NCI-H460 (cell line): ENCODE measurements at regions not wholly inside any gene's neighbourhood (a gene's known extent, or its start where the extent isn't known, plus 50 kb on each side); places are given as distances from the start of the nearest gene placed in this dataset.

Experiments used
- DNase-seq: peaks from one replicate; pipeline ENCODE4 v3.0.0-alpha.2; 2016; ENCODE audit warnings: low read depth; ENCODE audit errors: extremely low read depth

DNA sequence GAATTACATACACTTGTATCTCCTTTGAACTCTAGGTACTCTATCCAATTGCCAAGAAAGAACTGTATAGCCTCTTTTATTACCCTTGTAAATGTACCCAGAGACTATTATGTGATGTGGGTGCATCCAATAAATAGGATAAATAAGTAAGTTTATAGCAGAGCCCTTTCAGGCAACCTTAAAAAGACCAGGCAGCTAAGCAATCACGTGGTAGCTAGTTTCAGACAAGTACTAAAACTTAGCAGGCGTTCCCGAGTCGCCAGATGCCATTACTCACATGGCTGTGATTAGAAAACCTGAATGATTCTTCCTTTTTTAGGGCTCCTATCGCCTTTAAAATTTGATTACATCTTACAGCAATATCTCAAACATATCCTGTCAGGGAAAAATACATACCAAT is 1303.0 kb downstream of the EFNB2 start:
- no peak for DNase-seq

- no peak for DNase-seq
Observed at GRCh38 chr13:105232006-105232405, 1303.5 kb downstream of the EFNB2 start.

DNA sequence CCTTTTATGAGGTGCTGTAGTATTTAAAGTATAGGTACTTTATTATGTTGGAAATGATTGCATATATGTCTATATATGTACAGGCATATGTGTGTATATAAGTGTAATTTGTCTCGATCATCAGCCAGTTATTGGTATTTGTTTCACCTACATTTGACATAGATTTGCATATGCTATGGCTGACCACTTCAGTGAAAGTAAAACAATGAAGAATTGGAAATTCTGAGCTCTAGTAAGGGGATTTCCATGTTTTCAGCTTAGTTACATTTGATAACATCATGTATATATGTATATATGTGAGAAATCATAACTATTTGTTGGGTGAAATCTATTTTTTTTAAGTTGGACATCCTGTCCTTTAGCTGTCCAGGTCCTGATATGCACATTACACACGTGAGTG is 1303.9 kb downstream of the EFNB2 start:
- DNase-seq = no peak

DNA sequence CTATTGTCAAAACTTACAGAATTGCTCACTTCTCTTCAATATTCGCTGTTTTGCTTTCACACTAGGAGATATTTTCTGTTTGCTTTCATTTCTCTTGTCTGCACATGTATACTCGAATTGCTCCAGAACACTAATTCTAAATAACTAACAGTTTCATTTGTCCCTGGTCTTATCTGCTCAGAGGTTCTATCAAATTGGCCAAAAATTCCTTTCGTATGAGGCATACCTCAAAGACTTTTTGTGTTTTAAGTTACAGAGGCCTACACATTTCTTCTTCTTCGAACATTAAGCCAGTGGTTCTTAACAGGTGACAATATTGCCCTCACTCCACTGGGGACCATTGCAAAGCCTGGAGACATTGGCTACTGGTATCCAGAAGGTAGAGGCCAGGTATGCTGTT is 1314.6 kb downstream of the EFNB2 start:
- DNase-seq = no peak

- no peak for DNase-seq
Observed at GRCh38 chr13:105220063-105220462, 1315.4 kb downstream of the EFNB2 start.

DNA sequence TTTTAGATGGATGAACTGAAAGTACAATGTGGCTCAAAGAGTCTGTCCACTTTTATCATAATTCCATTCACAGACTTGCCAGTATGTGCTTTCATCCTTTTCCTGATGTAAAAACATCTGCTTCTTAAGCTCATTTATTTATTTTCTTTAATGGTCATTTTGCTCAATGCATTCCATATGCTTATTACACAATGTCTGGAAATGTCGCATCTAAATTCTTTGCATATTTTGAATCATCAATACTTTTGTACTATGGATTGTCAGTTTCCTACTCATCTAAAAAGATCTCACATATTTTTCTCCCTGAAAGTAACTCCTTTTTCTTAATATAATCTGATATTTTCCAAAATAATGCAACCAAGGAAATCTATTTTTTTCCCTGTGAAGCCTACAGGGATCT is 1315.8 kb downstream of the EFNB2 start:
- no peak for DNase-seq

- no peak for DNase-seq
Observed at GRCh38 chr13:105213512-105213911, 1322.0 kb downstream of the EFNB2 start.

- no peak for DNase-seq
Observed at GRCh38 chr13:105207572-105208293, 1327.7 kb downstream of the EFNB2 start.

GRCh38 chr13:105202354-105202753 is 1333.1 kb downstream of the EFNB2 start:
- DNase-seq = peak; percentile 40

DNA sequence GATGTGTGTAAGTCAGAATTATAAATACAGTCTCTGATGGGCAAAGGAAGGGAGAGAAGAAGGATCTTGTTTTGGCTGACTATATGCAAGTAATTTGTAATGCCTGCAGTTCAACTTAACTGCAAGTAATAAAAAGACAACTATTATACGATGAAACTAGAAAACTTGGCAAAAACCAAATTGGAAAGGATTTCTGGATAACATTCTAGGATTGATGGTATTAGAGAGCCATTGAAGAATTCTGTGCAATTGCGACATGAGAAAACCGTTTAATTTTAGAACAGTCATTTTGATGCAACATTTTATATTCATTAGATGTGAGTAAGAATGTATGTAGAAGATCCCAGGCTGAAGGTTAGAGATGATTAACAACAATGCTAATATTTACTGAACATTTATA is 1334.1 kb downstream of the EFNB2 start:
- no peak for DNase-seq

DNA sequence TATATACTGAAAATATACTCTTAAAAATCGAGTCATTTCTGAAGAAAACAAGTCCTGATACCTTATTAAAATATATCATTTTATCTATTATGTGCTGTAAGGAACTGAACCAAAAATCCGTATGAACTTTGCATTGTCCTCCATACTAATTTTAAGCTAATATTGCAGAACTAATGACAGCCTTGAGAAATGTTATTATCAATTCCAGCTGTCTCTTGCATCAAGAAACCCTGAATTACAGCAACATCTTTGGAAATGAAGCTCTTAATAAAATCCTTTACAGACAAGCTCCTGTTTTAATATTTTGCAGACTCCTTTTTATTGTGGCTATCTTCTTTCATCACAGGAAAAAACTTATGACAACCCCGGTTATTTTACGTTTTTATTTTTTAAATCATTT is 1335.3 kb downstream of the EFNB2 start:
- no peak for DNase-seq

- peak; percentile 76 for DNase-seq
Observed at GRCh38 chr13:105196052-105196451, 1339.4 kb downstream of the EFNB2 start.

- no peak for DNase-seq
Observed at GRCh38 chr13:105193026-105193425, 1342.4 kb downstream of the EFNB2 start.

GRCh38 chr13:105184201-105184600 is 1351.3 kb downstream of the EFNB2 start:
- no peak for DNase-seq

GRCh38 chr13:105177265-105177900 is 1358.1 kb downstream of the EFNB2 start:
- DNase-seq = no peak

GRCh38 chr13:105170438-105170837 is 1365.0 kb downstream of the EFNB2 start:
- DNase-seq = no peak

GRCh38 chr13:105168295-105168694 is 1367.2 kb downstream of the EFNB2 start:
- DNase-seq = no peak

- DNase-seq = no peak
Observed at GRCh38 chr13:105167385-105167784, 1368.1 kb downstream of the EFNB2 start.

DNA sequence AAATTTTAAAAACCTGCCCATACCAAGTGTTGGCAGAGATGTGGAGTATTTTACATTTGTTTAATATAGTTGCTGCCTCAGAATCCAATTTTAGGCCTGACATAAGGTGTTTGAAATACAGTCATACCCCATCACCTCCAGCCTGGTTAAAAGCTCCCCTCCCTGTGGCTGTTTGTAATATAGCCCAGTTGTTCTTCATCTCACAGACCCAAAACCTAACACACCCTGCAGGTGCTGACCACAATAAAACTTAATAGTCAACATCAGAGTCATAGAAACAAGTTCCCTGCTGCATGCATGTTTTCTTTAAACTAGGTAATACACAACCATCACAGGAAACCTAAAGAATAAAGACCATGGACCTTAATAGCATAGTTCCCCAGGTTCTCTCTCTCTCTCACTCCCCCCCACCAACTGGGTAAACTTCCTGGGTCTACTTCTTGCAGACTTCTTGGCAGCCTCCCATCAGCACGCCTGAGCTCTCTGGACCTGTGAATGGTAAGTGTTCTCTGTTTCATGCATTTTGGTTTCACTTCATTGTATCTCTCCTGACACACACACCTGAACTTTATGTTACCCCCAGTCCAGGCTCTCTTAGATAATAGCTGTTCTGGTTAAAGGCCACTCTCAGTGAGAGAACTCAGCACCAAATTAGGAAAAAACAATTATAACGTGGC is 1369.9 kb downstream of the EFNB2 start:
- no peak for DNase-seq

GRCh38 chr13:105159841-105160240 is 1375.6 kb downstream of the EFNB2 start:
- DNase-seq = no peak

DNA sequence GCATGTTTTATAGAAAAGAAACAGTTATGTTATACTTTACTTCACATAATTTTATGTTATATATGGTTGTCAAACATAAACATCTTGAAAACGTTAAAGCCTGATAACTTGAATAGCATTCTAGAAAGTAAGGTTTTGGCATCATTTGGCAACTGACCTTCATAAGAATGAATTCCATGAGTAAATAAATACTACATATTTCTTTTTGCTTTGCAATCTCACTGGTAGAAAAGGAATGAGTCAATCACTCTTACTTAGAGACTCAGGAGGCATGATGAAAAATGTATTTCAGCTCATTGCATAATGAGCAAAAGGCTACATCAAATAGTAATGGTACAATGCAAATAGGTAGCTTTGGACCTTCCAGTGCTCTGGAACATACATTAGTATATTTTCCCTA is 1381.9 kb downstream of the EFNB2 start:
- peak; percentile 4 for DNase-seq

- no peak for DNase-seq
Observed at GRCh38 chr13:105151639-105152038, 1383.8 kb downstream of the EFNB2 start.
